A673 (cell line): ENCODE measurements at regions not wholly inside any gene's neighbourhood (a gene's known extent, or its start where the extent isn't known, plus 50 kb on each side); places are given as distances from the start of the nearest gene placed in this dataset.

Experiments
- EZH2 ChIP-seq: fragments of 200-600 bp; sonication (generic); IDR thresholded peaks from 2 replicates; pipeline ENCODE4 v1.6.1; 2017; ENCODE audit warnings: borderline replicate concordance, low read depth, mild to moderate bottlenecking, mixed read lengths, antibody characterized with exemption, low read length; ENCODE audit not compliant: poor library complexity, severe bottlenecking
- TF ChIP-seq, protein P1 (sequence below): fragments of 300-800, 200-600 bp; sonication (generic); conservative IDR thresholded peaks from 2 replicates; pipeline ENCODE4 v1.5.1; 2017; ENCODE audit warnings: low read depth, mild to moderate bottlenecking, antibody characterized with exemption, low read length, moderate library complexity, mixed read lengths

GRCh38 chr20:17827759-17828559 is 128.2 kb downstream of the BANF2 start:
- TF ChIP-seq, protein P1, sequence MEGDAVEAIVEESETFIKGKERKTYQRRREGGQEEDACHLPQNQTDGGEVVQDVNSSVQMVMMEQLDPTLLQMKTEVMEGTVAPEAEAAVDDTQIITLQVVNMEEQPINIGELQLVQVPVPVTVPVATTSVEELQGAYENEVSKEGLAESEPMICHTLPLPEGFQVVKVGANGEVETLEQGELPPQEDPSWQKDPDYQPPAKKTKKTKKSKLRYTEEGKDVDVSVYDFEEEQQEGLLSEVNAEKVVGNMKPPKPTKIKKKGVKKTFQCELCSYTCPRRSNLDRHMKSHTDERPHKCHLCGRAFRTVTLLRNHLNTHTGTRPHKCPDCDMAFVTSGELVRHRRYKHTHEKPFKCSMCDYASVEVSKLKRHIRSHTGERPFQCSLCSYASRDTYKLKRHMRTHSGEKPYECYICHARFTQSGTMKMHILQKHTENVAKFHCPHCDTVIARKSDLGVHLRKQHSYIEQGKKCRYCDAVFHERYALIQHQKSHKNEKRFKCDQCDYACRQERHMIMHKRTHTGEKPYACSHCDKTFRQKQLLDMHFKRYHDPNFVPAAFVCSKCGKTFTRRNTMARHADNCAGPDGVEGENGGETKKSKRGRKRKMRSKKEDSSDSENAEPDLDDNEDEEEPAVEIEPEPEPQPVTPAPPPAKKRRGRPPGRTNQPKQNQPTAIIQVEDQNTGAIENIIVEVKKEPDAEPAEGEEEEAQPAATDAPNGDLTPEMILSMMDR, result no peak
- no peak for TF ChIP-seq EZH2
